MM.1S (cell line): ENCODE measurements at regions not wholly inside any gene's neighbourhood (a gene's known extent, or its start where the extent isn't known, plus 50 kb on each side); places are given as distances from the start of the nearest gene placed in this dataset.

ENCODE experiments used
- DNase-seq: peaks from one replicate; pipeline ENCODE4 v3.0.0-alpha.2; 2015
- H2AFZ ChIP-seq: fragments of 300-600 bp; sonication (generic); 2 replicates; pipeline ENCODE4 v1.6.0; 2016; ENCODE audit warnings: antibody characterized with exemption, low read length
- H3F3A ChIP-seq: fragments of 300-600 bp; sonication (generic); 2 replicates; pipeline ENCODE4 v1.6.1; 2016; ENCODE audit warnings: mild to moderate bottlenecking, antibody characterized with exemption, low read length, moderate library complexity, mixed read lengths; ENCODE audit not compliant: insufficient read depth
- H3K27ac ChIP-seq: fragments of 300-600 bp; sonication (generic); 2 replicates; pipeline ENCODE4 v1.5.1; 2016; ENCODE audit warnings: mild to moderate bottlenecking, low read length
- H3K27me3 ChIP-seq: fragments of 300-600 bp; sonication (generic); replicated peaks from 2 replicates; pipeline ENCODE4 v1.6.0; 2016; ENCODE audit warnings: low read length; ENCODE audit not compliant: insufficient read depth
- H3K36me3 ChIP-seq: fragments of 300-600 bp; sonication (generic); replicated peaks from 2 replicates; pipeline ENCODE4 v1.6.1; 2016; ENCODE audit warnings: mild to moderate bottlenecking, low read length, mixed read lengths; ENCODE audit not compliant: insufficient read depth
- H3K4me1 ChIP-seq: fragments of 300-600 bp; sonication (generic); 2 replicates; pipeline ENCODE4 v1.6.1; 2016; ENCODE audit warnings: low read length, mixed read lengths
- H3K4me2 ChIP-seq: fragments of 300-600 bp; sonication (generic); 2 replicates; pipeline ENCODE4 v1.6.0; 2016; ENCODE audit warnings: low read depth, low read length
- H3K4me3 ChIP-seq: fragments of 300-600 bp; sonication (generic); 2 replicates; pipeline ENCODE4 v1.5.1; 2016; ENCODE audit warnings: low read length, mixed read lengths
- H3K79me2 ChIP-seq: fragments of 300-600 bp; sonication (generic); 2 replicates; pipeline ENCODE4 v1.6.1; 2016; ENCODE audit warnings: mixed run types, low read length, mixed read lengths
- H3K9ac ChIP-seq: fragments of 300-600 bp; sonication (generic); 2 replicates; pipeline ENCODE4 v1.6.1; 2016; ENCODE audit warnings: low read length, mixed read lengths
- H3K9me2 ChIP-seq: fragments of 300-600 bp; sonication (generic); replicated peaks from 2 replicates; pipeline ENCODE4 v1.6.1; 2016; ENCODE audit warnings: mild to moderate bottlenecking, low read length, mixed read lengths; ENCODE audit not compliant: insufficient read depth
- H3K9me3 ChIP-seq: fragments of 300-600 bp; sonication (generic); replicated peaks from 2 replicates; pipeline ENCODE4 v1.6.1; 2016; ENCODE audit warnings: mild to moderate bottlenecking, low read length, mixed read lengths; ENCODE audit not compliant: insufficient read depth
- H4K20me1 ChIP-seq: fragments of 300-600 bp; sonication (generic); 2 replicates; pipeline ENCODE4 v1.6.1; 2016; ENCODE audit warnings: mild to moderate bottlenecking, low read length, moderate library complexity, mixed read lengths; ENCODE audit not compliant: insufficient read depth
- CTCF ChIP-seq: fragments of 300-600 bp; sonication (generic); IDR thresholded peaks from 2 replicates; pipeline ENCODE4 v1.5.1; 2016; ENCODE audit warnings: antibody characterized with exemption, low read length, mixed read lengths
- EZH2 ChIP-seq: fragments of 300-600 bp; sonication (generic); optimal IDR thresholded peaks from 2 replicates; pipeline ENCODE3; 2017; ENCODE audit warnings: low read depth, mild to moderate bottlenecking, antibody characterized with exemption, low read length, mixed read lengths
- EZH2phosphoT487 ChIP-seq: fragments of 300-600 bp; sonication (generic); IDR thresholded peaks from 2 replicates; pipeline ENCODE4 v1.6.1; 2018; ENCODE audit warnings: antibody characterized with exemption, low read length

GRCh38 chr9:84212982-84213381, 127.6 kb downstream of the SLC28A3 start:
- Histone ChIP-seq H3K27ac (no peak overlapping the region), H3K79me2 (no peaks in the 10 kb centered on the region), H3K9me3 (no peaks in the 10 kb centered on the region), H3K9me2 (no peaks in the 10 kb centered on the region), H3K36me3 (no peaks in the 10 kb centered on the region), H3K4me1 (no peaks in the 10 kb centered on the region), H2AFZ (no peak overlapping the region), H4K20me1 (no peaks in the 10 kb centered on the region), H3K27me3 (no peaks in the 10 kb centered on the region), H3K4me3 (no peak overlapping the region), H3K4me2 (no peak overlapping the region), H3F3A (no peaks in the 10 kb centered on the region), H3K9ac (no peak overlapping the region)
- DNase-seq: no peak
- no peak for TF ChIP-seq CTCF

GRCh38 chr9:84216151-84216550, 124.4 kb downstream of the SLC28A3 start:
- no peaks in the 10 kb centered on the region for H3K4me1 ChIP-seq
- DNase-seq: no peak
- H3K9me2 ChIP-seq: no peaks in the 10 kb centered on the region
- H3K4me2 ChIP-seq: no peak overlapping the region
- TF ChIP-seq EZH2 (no peak), CTCF (no peak), EZH2phosphoT487 (no peak)
- no peak overlapping the region for H3K9ac ChIP-seq
- H3K36me3 ChIP-seq: no peaks in the 10 kb centered on the region
- no peak overlapping the region for H3K4me3 ChIP-seq
- H3K27ac ChIP-seq: no peak overlapping the region
- no peaks in the 10 kb centered on the region for H4K20me1 ChIP-seq
- no peaks in the 10 kb centered on the region for H3K9me3 ChIP-seq
- H3K27me3 ChIP-seq: no peaks in the 10 kb centered on the region
- no peak overlapping the region for H2AFZ ChIP-seq
- H3F3A ChIP-seq: no peaks in the 10 kb centered on the region
- no peaks in the 10 kb centered on the region for H3K79me2 ChIP-seq

GRCh38 chr9:84218322-84218721, 122.2 kb downstream of the SLC28A3 start:
- Histone ChIP-seq H3K9me3 (no peaks in the 10 kb centered on the region), H3K36me3 (no peaks in the 10 kb centered on the region), H3F3A (no peaks in the 10 kb centered on the region), H3K4me3 (no peak overlapping the region), H2AFZ (no peak overlapping the region), H3K27me3 (no peaks in the 10 kb centered on the region), H3K27ac (no peak overlapping the region), H3K9me2 (no peaks in the 10 kb centered on the region), H3K4me1 (no peaks in the 10 kb centered on the region), H3K79me2 (no peaks in the 10 kb centered on the region), H4K20me1 (no peaks in the 10 kb centered on the region), H3K4me2 (no peak overlapping the region), H3K9ac (no peak overlapping the region)
- TF ChIP-seq EZH2phosphoT487 (no peak), CTCF (no peak), EZH2 (no peak)
- DNase-seq: no peak

- DNase-seq: no peak
- H3K9ac ChIP-seq: no peak overlapping the region
- H3K4me2 ChIP-seq: no peak overlapping the region
- no peaks in the 10 kb centered on the region for H3K27me3 ChIP-seq
- H4K20me1 ChIP-seq: no peaks in the 10 kb centered on the region
- H3K9me2 ChIP-seq: no peaks in the 10 kb centered on the region
- no peak overlapping the region for H3K27ac ChIP-seq
- no peak overlapping the region for H2AFZ ChIP-seq
- no peaks in the 10 kb centered on the region for H3K9me3 ChIP-seq
- no peaks in the 10 kb centered on the region for H3K79me2 ChIP-seq
- H3K4me3 ChIP-seq: no peak overlapping the region
- no peaks in the 10 kb centered on the region for H3K4me1 ChIP-seq
- no peaks in the 10 kb centered on the region for H3F3A ChIP-seq
- TF ChIP-seq CTCF (no peak), EZH2 (no peak), EZH2phosphoT487 (no peak)
- H3K36me3 ChIP-seq: no peaks in the 10 kb centered on the region
These were observed 116.3 kb downstream of the SLC28A3 start for GRCh38 chr9:84224246-84224645.
